ENCODE measurements at regions not wholly inside any gene's neighbourhood (a gene's known extent, or its start where the extent isn't known, plus 50 kb on each side); places are given as distances from the start of the nearest gene placed in this dataset.

GRCh38 chr13:107573184-107573583, 642.2 kb downstream of the LIG4 start:
- DNase-seq (ENCODE audit: low read depth in 3 of 3), result no peak

GRCh38 chr13:107572156-107572555, 643.2 kb downstream of the LIG4 start:
- DNase-seq (ENCODE audit: low read depth in 3 of 3), result no peak

GRCh38 chr13:107568181-107568580, 647.2 kb downstream of the LIG4 start:
- no peak for DNase-seq (ENCODE audit: low read depth in 3 of 3)

GRCh38 chr13:107563099-107563925, 652.0 kb downstream of the LIG4 start:
- DNase-seq (ENCODE audit: low read depth in 3 of 3), result no peak

- no peak for DNase-seq (ENCODE audit: low read depth in 3 of 3)
These were observed 653.1 kb downstream of the LIG4 start for GRCh38 chr13:107562203-107562602.

GRCh38 chr13:107554460-107554859, 660.9 kb downstream of the LIG4 start:
- DNase-seq (ENCODE audit: low read depth in 3 of 3), result no peak

GRCh38 chr13:107553838-107554237, 661.5 kb downstream of the LIG4 start:
- DNase-seq (ENCODE audit: low read depth in 3 of 3), result no peak

- DNase-seq (ENCODE audit: low read depth in 3 of 3), result no peak
These were observed 663.8 kb downstream of the LIG4 start for GRCh38 chr13:107551521-107551920.

- no peak for DNase-seq (ENCODE audit: low read depth in 3 of 3)
These were observed 667.0 kb downstream of the LIG4 start for GRCh38 chr13:107548338-107548737.

GRCh38 chr13:107545946-107546502, 669.3 kb downstream of the LIG4 start:
- no peak for DNase-seq (ENCODE audit: low read depth in 3 of 3)

- DNase-seq (ENCODE audit: low read depth in 3 of 3), result no peak
These were observed 680.8 kb downstream of the LIG4 start for GRCh38 chr13:107534548-107534947.

GRCh38 chr13:107531816-107532215, 683.5 kb downstream of the LIG4 start:
- DNase-seq (ENCODE audit: low read depth in 3 of 3), result no peak

GRCh38 chr13:107531180-107531579, 684.2 kb downstream of the LIG4 start:
- no peak for DNase-seq (ENCODE audit: low read depth in 3 of 3)

GRCh38 chr13:107529035-107529434, 686.3 kb downstream of the LIG4 start:
- DNase-seq (ENCODE audit: low read depth in 3 of 3), result no peak

- DNase-seq (ENCODE audit: low read depth in 3 of 3), result no peak
These were observed 696.6 kb downstream of the LIG4 start for GRCh38 chr13:107518780-107519179.

- no peak for DNase-seq (ENCODE audit: low read depth in 3 of 3)
These were observed 697.0 kb downstream of the LIG4 start for GRCh38 chr13:107518292-107518691.

- no peak for DNase-seq (ENCODE audit: low read depth in 3 of 3)
These were observed 698.8 kb downstream of the LIG4 start for GRCh38 chr13:107516517-107516916.

GRCh38 chr13:107512551-107512950, 702.8 kb downstream of the LIG4 start:
- no peak for DNase-seq (ENCODE audit: low read depth in 3 of 3)

- DNase-seq (ENCODE audit: low read depth in 3 of 3), result no peak
These were observed 717.7 kb downstream of the LIG4 start for GRCh38 chr13:107497661-107498060.

GRCh38 chr13:107493266-107493665, 722.1 kb downstream of the LIG4 start:
- DNase-seq (ENCODE audit: low read depth in 3 of 3), result no peak

- no peak for DNase-seq (ENCODE audit: low read depth in 3 of 3)
These were observed 732.6 kb downstream of the LIG4 start for GRCh38 chr13:107482688-107483087.

- DNase-seq (ENCODE audit: low read depth in 3 of 3), result no peak
These were observed 735.2 kb downstream of the LIG4 start for GRCh38 chr13:107480130-107480529.

GRCh38 chr13:107477772-107478379, 737.5 kb downstream of the LIG4 start:
- DNase-seq (ENCODE audit: low read depth in 3 of 3), result no peak
